Daoy (cell line): ENCODE measurements at regions not wholly inside any gene's neighbourhood (a gene's known extent, or its start where the extent isn't known, plus 50 kb on each side); places are given as distances from the start of the nearest gene placed in this dataset.

ENCODE experiments used
- DNase-seq: peaks from one replicate; pipeline ENCODE4 v3.0.0-alpha.2; 2015; ENCODE audit warnings: low read depth

DNA sequence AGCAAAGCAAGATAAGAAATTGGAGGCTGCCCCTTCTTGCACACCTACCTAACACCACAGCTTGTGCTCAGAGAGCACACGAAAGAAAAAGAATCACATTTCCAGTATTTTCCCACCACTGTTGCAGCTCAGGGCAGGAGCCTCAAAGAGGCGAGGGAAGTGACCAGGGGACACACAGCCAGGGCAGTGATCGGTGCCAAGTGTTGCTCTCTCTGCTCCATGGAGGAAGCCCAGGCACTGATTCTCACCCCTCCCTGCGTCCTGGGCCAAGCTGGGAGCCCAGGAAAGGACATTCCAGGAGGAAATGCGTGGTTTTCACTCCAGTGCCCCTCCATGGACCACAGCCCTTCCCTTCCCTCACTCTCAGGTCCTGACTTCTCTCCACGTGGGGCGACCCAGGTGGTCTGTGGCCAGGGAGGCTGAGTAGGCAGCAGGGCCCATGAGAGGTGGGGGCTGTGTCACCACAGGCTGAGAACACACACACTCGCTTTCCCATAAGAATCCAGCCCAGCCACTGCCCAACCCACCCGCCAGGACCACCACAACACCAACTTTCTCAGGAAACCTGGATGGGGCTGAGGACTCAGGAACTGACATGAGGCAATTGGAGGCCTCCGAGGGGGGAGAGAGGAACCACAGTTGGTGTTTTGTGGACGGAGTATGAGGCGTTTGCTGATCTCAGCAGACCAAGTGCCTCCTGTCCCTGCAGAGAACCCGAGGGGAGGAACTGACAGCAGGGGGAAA, 81.7 kb upstream of the MAFB start:
- no peak for DNase-seq

DNA sequence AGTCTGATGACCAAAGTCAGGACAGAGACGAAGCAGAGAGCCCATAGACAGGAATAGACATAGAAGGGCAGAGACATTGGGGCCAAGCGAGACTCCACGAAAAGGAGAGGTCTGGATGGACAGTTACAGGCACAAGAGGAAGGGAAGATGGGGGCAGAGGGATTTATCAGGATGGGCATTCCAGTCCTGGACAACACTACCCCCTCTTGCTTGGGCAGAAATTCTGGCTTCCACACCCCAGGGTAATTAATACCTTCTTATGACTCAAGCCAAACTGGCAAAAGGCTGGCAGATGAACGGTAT, 82.2 kb upstream of the MAFB start:
- DNase-seq, result no peak

DNA sequence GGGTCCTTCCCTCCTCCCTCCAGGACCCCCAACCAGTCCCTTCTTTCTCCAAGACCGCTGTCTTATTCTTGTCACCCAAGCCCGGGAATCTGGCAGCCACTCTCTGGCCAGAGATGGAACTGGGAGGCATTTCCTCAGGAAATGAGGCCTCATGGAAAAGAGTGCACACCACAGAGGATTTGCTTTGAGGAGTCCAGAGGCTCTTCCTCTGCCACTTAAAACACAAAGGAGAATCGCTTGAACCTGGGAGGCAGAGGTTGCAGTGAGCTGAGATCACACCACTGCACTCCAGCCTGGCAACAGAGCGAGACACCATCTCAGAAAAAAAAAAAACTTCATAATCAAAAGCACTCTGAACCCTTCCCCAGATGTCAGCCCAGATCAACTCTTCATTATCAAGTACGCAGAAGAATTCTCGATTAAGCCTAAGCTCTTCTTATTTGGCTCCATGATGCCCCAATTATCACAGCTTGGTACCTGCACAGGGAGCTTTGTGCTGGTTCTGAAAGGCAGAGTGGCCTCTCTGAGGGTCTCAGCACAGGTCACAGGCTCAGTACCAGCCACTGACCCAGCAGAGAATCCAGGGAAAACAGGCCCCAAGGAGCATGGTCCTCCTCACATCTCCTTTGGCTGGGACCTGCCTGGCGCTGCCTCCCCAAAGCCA, 82.9 kb upstream of the MAFB start:
- no peak for DNase-seq

DNA sequence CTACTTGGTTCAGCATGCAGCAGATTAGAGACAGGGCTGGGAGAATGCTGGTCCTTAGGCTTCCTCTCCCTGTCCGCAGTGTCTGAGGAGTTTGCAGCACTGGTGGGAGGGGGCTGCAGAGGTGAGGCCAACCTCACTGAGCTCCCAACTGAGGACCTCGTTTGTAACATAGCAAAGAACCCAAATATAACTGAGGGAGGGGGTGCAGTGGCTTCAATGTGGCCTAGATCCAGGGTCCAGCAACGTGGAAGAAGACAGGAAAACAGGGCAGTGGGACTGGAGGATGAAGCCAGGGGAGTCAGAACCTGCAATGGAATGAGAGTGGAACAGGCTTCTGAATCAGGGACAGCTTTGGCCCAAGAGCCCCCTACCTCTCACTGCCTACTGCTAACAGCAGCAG, 84.3 kb upstream of the MAFB start:
- no peak for DNase-seq

DNA sequence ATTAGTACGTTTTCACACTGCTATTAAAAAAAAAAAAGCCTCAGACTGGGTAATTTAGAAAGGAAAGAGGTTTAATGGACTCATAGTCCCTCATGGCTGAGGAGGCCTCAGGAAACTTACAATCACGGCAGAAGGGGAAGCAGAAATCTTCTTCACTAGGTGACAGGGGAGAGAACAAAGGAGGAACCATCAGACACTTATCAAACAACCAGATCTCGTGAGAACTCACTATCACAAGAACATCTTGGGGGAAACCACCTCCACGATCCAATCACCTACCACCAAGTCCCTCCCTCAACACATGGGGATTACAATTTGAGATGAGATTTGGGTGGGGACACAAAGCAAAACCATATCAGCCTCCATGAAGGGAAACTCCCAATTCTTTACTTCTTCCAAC, 85.2 kb upstream of the MAFB start:
- DNase-seq, result no peak

DNA sequence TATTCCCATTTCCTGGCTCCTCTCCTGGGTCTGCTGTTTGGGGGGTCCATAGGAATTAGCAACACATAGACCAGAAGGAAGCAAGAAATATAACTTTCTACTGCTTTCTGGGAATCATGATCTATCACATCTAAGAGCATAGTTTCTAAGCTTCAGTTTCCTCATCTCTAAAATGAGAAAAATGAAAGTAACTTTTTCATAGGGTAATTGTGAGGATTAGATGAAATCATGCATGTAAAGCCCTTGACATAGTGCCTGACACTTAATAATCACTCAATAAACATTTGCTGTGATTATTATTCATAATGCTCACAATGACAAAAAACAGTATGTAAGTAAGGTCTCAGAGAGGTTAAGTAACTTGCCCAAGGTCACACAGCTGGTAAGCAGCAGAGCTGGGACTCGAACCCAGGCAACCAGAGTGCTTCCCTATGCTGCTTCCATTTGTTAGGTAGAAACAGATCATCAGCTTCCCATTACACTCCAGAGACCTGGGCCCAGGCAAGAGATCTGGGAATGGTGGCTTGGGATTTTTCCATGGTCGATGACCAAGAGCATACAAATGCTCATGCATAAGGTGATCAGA, 86.6 kb upstream of the MAFB start:
- DNase-seq, result no peak

DNA sequence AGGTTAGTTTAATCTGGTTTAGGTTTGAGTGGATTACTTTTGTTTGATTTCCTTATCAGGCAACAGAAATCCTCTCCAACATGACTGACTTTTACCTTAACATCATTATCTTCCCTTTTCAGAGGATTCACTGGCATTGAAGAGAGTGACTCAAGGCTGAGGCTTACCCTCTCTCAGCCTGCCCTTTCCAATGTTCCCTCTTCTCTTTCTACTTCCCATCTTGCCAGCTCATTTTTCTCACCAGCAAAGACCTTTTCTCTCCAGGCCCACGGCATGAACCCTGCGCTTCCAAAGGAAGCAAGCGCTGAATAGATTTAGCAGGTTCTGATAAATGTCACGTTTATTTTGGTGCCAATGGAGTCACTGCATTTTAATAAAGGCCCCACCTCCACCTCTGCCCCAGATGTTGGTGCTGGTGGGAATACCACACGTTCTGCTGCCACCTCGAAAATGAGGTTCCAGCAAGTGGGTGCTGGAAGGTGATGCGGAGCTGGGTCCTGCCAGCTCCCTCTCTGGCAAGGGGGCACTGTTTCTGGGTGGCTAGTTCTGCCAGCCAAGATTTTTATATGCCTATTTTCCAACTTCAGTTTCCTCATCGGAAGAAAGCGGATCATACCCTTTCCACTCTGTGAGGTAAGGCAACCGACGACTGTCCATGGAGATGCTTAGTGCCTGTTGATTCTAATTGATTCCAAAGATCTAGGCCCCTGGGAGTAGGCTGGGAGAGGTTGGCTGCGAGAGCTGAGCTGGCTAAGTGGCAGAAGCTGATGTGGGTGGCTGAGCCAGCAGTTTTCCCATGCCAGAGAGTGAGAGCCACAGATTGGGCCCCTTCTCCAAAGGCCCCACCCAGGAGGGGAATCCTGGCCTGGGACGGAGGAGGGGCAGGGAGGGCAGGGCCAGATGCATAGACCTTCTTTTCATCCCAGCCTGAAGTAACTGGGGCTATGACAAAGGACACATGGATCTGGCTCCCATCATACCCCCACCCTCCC, 87.7 kb upstream of the MAFB start:
- DNase-seq, result no peak

DNA sequence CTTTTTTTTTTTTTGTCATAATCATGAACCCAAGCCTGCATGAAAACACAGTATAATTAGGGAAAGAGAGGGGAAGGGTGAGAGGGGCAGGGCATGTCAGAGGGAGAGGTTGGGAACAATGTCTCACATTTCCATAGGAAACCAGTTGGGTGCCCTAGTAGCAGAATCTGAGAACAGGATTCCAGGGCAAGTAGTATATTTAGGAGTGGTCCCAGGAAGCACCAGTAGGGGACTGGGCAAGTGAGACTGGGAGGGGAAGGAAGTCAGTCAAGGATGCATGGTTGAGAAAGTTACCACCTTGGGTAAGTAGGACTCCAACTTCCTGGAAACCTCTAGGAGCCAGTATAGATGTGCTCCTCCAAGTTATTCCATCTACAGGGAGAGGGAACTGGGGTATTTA, 88.6 kb upstream of the MAFB start:
- DNase-seq, result no peak

DNA sequence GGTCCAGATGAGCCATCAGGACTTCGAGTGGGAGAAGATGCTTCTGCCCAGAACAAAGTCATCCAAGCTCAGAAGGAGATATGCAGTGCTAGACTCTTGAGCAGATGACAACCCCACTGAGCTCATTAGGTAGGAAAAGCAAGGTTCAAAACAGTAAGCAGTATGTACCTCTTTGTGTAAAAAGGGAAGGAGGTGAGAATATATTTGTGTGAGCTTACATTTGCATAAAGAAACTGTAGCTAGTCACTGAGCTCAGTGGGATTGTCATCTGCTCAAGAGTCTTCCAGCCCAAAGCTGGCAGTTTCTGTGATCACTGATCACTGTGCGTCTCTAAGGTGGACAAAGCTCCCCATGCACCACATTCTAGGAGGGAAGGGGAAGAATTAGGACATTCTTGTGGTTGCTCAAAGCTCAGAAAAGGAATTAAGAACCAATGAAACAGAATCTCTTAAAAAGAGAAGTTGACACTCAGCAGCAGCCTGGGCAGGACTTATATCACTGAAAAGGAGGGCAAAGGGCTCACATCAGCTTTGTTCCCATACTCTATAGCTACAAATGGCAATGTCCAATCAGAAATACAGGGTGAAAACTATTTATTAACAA, 90.0 kb upstream of the MAFB start:
- DNase-seq, result no peak

DNA sequence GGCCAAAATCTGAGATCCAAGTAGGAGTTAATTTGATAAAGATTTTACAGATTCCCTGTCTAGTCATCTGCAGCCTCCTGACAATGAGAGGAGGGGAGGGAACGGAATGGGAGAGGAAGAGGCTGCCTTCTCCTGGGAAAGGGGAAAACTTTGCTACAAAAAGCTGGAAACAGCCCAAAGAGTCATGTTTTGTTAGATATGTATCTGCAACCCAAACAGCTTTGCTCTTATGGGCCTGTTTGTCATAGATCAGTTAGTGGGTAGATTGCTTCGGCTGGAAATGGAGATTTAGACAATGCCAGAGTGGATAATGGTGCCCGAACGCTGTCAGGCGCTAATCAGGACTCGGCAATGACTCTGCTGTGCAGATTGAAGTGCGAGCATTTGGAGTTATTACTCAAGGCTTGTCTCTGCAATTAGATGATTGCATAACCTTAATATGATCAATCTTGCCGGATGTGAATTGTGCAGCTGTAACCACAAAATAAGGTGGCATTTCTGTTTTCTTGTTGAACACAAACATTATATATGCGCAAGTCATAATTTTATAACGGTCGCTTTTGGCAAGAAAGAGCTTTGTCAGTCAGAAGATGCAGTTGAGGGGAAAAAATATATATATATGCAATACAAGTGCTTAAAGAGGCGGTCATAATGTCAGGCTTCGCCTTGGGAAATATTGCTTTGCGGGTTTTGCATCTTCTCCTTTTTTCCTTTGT, 92.4 kb upstream of the MAFB start:
- no peak for DNase-seq

DNA sequence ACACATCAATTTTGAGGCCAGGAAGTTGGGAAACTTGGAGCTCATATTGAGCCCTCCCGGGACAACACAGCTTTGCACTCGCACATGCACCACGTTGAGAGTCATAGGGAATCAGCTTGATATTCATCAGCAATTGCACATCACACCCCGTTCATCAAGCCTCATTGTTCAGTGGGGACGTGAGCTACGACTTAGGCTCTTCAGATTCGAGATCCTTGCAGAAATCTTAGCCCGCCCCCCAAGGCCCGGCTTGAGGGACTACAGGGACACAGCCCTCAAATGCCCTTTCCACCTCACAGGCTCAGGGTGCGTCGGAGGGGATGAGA, 93.0 kb upstream of the MAFB start:
- DNase-seq, result no peak

DNA sequence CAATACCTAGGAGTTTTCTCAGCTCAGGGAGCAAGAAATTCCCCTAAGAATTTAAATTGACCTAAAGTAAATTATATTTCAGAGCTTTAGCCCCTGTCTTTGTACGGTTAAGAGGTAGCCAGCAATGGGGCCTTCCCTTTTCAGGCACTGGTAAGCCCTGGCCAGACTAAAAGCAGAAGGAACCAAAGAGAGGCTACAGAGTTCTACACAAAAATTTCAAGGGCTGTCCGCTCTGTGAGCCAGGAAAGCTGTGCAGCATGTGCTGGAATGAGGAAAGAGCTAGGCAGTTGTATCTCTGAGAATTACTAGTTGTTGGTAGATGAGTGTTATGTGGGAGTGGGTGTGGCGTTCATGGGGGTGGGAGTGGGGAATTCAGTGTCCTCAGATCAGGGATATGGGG, 96.3 kb upstream of the MAFB start:
- DNase-seq, result no peak

DNA sequence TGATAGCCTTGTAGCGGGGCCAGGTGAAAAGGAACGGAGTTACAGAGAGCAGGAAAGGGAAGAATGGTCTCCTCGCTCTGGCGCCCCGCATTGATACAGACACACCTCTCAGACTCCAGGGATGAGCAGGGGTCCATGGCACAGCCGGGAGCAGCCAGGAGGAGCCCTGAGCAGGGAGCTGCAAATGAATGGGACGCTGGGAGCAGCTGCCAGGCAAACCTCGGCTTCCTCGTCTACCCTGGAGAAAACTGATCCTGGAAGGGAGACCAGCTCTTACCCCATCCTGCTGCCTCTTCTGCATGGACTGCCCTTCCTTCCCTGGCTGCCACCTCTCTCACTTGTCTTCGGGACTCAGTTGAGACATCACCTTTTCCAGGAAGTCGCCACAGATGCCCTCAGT, 97.3 kb upstream of the MAFB start:
- DNase-seq, result no peak

DNA sequence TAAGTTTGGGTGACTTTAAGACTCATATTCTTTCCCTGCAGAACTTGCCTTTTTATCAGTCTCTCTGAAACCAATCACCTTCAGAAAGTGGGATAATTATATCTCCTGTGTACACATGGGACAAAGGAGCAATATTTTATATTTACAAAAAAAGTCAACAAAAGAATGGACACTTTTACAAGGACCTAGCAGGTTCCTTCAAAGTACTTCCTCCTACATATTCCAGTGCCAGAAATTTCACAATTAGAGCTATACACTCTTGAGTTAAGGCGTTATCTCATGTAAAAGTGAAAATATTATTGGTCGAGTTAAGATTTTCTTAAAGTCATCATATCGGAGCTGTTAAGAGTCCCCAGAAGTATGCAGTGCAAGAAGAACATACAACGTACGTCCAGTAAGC, 98.9 kb upstream of the MAFB start:
- DNase-seq, result no peak

DNA sequence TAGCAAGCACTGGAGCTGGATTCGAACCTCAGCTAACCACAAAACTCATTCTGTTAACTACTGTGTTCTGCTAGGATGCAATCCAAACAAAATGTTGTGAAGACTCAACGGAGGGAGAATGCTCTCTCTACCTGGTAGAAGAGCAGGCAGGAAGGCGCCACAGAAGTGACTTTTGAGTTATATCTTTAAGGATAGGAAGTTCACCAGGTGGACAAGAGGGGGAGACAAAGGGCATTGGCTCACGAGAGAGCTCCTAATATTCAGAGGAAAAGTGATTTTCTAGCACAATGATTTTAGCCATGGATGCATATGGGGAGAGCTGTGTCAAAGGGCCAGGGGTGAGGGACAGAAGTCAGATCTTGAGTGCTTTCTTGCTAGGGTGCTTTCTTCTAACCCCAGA, 108.4 kb upstream of the MAFB start:
- DNase-seq, result no peak

DNA sequence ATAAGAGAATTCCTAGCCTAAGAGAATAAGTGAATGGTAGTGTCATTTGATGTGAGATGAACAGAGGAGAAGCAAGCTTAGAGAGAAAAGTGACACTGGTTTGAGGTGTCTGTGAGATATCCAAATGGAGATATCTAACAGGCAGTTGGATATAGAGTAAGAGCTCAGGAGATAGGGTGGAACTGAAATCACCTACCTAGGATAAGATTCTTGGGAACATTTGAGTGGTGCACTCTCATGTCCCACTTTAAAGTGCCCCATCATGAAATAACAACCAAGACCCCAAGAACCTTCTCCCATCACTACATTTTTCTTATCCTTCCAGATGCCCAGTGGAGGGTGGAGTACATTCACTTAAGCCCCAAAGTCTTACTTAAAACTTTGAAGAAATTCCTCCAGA, 109.0 kb upstream of the MAFB start:
- DNase-seq, result no peak

DNA sequence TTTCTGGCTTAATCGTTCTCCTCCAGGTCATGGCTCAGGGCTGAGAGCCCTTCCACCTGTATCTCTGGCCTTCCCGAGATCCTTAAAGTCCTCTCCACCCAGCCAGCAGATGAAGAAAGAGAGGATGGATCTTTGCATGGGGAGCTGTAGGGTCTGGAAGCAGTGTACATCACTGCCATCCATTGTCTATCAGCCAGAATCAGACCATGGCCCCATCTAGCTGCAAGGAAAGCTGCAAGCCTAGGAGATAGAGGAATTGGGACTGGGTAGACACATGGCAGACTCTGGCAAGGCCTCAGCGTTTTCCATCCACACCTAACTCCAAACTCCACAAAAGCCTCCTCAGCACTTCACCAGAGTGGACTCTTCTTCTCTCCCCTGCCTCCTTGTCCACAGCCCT, 113.8 kb upstream of the MAFB start:
- DNase-seq, result no peak

DNA sequence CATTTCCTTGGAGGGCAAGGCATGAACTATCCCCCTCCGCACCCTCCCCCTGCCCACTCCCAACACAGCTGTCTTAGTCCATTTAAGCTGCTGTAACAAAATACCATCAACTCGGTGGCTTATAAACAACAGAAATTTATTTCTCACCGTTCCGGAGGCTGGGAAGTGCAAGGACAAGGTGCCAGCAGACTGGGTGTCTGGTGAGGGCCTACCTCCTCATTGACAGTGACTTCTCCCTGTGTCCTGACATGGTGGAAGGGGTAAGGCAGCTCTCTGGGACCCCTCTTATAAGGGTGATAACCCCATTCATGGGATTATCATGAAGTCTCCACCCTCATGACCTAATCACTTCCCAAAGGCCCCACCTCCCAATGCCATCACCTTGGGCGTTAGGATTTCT, 114.3 kb upstream of the MAFB start:
- no peak for DNase-seq

DNA sequence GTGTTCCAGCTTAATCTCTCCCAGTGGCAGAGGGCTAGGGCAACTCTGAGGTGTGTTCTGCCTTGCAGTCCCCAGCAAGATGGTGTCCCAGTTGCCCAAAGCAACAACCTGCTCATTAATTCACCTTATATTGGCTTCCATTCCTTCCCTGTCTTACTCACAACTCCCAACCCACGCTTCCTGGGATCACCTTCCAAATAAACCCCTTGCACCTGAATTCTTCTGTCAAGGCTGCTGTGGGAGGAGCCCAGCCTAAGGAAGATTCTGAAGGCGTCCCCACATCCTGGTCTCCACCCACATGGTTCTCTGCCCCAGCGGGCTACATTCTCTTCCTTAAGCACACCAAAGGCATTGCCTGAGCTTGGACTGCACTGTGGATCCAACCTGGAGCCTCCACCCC, 116.6 kb upstream of the MAFB start:
- no peak for DNase-seq

DNA sequence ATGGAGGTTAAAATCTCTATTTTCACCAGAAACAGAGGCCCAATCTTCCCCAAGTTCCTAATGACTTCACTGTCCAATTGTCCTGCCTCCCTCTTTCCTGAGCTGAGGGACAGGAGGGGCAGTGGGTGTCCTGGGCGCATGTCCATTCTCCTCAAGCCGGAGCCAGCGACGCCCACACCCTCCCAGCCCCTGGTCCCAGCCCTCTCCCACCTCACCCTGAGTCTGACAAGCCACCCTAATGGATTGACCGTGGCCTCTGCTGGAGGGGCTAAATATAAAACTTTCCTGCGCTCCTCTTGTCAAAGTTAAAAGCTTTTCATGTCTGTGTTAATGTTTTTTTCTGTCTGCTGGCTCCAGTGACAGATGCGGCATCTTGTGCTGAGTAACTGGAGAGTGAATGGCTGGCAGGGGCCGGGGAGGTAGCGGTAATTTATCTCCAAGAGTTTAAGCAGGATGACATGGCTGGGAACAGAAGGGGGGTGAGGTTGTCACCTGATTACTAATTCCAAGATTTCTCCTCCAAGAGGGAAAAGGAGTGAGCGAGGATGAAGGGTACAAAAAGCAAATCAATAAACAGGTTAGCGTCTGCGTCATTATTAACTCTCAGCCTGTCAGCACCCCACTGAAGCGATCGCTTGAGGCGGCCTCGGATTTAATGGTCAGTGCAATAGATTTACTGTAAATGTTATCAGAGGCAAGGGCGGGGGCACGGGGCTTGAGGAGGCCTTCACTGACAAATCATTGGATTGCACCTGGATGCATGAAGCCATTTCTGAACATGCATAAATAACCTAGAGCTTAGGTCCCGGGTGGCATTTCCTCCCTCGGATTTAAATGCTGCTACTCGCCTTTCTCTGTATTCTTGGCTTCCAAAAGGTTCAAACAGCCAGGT, 118.1 kb upstream of the MAFB start:
- no peak for DNase-seq

DNA sequence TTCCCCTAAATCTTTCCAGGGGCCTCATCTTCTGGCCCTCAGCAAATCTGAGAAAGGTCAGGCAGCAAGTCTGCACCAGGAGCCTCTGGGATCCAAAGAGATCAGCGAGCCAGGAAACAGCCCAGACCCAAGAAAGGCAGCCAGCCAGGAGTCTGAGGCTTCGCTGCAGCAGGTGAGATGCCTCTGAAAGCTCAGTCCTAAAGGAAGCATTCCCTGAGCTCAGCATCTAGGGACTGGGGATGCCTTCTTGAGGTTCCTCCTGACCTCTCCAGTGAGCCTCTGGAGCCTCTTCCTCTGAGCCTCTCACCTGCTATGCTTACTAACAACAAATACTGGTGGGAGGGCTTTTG, 118.8 kb upstream of the MAFB start:
- no peak for DNase-seq
